DMS 273 (cell line): ENCODE measurements at regions not wholly inside any gene's neighbourhood (a gene's known extent, or its start where the extent isn't known, plus 50 kb on each side); places are given as distances from the start of the nearest gene placed in this dataset.
A peak's percentile ranks its signal among the peaks of the same experiment; 100 is the strongest.

Source experiments
- DNase-seq: peaks from one replicate; lab custom pipeline; 2025; ENCODE audit not compliant: unreplicated experiment; lab: John Stamatoyannopoulos, UW

DNA sequence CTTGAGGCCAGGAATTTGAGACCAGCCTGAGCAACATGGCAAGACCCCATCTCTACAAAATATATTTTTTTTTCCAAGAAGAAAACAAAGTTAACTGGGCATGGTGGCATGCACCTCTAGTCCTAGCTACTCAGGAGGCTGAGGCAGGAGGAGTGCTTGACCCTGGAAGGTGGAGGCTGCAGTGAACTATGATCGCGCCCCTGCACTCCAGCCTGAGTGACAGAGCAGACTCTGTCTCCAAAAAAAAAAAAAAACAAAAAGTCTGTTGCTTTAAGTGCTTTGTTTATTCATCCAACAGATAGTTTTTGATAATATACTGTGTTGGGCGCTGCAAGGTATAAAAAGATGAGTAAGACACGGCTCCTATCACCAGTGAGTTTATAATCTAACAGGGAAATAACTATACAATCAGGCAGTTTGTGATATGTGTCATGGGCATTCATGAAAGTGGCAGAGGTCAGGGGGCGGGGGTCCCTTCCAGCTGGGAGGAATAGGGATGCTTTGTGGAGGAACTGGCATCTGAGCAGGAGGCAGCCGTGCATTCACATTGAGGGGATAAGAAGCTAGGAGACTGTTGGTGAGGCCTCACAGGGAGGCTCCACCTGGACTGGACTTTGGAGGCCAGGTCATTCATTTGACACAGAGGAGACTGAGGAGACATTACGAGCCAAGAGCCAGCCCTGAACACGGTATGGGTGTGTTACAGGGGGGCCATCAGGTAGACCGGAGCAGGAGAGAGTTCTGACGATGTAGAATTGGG, 67.3 kb upstream of the ERRFI1 start:
- no peak for DNase-seq

DNA sequence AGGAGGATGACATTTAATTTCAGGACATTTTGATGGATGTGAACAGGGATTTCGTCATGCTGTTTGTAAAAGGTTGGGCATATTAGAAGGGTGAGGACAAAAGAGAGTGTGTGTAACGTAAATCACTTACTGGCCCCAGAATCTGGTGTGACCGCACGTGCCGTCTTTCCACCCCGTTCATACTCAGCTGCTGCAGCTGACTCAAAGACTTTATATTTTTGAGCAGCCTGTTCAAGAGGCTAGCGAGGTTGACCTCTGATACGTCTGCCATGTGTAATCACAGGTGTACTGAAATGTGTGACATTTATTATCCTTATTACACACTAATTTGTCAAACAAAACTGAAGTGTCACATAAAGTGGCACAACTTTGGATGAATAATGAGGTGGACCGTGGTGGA, 66.5 kb upstream of the ERRFI1 start:
- DNase-seq, result no peak

DNA sequence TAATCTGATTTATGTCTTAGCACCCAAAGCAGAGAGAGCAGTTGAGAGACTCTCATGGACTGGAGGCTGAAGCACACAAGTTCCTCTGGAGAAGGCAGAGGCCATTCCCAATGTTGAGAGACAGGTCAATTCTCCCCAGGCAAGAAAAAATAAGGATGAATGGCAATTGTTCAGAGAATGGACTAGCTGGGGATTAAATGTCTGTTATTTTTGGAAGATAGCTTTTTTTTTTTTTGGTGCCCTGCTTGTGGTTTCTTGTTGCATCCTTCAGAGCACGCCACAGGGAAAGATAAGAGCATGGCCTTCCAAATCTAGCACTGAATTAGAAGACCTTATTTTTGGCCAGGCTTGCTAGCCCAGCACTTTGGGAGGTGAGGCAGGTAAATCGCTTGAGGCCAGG, 65.6 kb upstream of the ERRFI1 start:
- no peak for DNase-seq

DNA sequence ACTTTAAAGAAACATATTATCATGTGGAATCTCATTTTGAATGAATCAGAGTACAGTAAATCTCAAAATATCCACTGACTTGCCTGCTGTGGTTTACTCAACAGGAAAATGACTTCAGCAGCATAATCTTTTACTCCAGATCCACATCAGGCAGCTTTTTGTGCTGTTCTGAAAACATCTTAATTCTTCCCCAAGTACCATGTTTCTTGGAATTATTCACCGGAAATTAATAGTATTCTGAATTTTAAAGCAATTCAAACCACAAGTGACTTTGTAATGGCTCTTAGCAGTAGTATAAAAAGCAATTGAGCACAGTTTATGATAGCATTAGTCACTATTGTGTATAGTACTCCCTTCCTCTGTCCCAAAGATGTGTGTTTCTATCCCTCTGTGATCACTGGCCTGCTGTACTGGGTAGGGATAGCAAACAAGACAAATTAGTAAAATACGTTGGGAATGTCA, 64.2 kb upstream of the ERRFI1 start:
- no peak for DNase-seq

DNA sequence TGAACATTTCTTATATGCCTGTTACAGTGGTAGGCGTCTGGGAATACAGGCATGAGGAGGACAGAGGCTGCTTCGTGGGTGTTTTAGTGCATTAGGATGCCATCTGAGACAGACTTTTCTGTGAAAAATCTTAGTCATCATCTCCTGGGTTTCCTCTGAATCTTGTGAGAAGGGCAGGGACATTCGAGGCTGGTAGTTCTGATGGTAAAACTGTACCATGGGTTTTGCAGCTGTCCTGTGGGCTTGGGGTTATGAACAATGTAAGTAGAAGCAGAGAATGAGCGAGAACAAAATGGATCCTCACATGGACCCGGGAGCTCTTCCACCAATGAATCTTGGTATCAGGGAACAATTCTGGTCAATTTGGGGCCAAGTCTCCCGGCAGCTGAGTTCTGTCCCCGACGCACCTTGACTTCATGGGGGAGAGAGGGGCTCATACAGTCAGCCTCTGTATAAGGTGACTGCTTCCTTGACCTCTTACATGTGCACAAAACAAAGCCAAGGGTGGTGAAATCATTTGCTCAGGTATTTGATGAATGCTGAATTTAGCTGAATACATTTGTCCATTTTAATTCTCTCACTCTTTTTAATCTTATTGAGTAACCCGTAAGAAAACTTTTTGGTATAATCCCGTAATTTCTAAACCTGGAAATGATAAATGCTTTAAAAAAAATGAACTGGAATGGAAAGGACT, 63.6 kb upstream of the ERRFI1 start:
- DNase-seq, result no peak

DNA sequence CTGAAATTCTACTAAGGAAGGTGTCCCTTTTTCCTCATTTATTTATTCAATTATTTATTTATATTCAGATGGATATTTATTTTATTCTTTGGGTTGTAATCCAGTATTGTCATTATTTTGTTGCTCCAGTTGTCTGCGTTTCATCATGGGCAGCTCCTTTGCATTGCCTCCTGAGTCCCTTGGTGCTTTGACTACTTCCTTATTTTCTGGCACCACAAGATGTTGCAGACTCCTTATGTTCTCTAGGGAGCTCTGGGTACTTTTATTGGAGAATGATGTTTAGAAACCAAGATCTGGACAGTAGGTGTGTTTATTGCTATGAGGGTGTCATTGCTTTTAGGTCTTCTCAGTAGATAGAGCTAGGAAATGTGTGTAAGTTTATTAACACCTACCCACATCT, 59.9 kb upstream of the ERRFI1 start:
- no peak for DNase-seq

DNA sequence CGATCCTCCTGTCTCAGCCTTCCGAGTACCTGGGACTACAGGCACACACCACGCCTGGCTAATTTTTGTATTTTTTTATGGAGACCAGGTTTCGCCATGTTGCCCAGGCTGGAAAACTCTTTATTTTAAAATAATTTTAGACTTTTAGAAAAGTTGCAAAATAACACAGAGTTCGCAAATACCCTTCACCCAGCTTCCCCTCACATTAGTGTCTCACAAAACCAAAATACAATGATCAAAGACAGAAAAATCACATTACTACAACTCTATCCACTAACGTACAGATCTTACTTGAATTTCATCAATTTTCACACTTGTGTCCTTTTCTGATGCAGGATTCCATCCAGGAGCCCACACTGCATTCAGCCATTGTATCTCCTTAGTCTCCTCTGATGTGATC, 58.8 kb upstream of the ERRFI1 start:
- no peak for DNase-seq

DNA sequence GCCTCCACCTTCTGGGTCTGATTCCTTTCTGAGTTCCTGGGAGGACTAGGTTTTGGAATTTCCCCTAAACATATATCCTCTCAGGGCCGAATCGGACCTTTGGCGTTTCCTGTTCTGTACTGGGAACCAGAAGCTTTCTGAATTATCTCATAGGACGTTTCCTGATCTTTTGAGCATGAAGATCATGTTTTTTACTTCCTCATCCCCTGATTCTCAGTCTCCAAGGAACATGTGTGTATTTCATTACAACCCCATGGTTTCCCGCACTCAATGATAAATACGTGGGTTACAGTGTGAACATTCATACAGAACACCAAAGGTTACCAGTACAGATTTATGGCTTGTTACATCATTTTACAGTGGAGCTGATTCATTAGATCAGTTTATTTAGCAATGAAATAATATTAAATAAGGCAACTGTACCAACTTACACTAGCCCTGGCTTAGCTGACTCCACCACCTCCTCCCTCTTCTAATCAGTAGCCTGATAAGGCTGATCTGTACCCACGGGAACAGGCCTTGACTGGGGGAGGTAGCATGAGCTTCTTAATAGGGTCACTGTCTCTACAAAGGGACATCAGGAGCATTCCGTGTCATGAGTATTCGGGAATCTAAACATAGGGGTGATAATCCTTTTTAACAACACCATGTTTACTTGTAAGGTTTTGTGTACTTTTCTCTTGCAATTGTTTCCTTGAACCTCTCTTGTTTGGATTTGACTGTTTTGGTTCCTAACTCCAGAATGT, 57.8 kb upstream of the ERRFI1 start:
- no peak for DNase-seq

DNA sequence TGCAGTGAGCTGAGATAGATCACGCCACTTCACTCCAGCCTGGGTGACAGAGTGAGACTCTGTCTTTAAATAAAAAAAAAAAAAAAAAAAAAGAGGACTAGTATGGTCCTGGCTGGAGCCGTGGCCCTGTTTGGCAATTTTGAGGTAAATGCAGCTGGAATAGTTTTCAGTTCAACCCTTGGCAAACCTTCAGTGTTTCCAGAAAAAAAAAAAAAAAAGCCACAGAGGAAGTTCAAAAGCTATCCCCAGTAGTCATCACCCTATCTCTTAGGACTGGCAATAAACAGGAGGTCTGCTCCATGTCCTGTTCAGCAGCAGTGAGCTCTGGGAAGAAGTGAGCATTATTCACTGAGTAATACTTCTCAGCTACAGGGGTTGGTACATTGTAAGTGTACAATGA, 56.8 kb upstream of the ERRFI1 start:
- no peak for DNase-seq

DNA sequence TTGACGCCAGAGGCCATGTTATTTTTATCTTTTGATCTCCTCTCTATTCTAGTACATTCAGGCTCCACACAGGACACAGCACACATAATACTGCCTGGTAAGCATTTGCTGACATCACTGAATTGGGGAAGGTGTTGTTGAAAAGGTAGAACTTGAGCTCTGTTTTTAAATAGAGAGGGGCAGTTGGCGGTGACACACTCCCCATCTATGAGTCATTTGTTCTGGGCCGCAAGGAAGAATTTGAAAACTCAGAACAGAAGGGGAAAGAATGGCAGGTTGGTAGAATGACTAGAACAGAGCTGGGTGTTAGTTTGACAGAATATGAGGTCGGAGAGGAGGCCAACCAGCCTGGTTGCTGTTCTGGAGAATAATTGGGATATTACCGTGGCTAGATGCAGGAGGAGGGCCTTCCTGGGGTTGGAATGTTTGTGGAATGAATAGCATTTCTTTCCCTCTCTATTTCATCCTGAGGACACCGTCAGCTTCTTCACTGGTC, 52.1 kb upstream of the ERRFI1 start:
- DNase-seq, result no peak

DNA sequence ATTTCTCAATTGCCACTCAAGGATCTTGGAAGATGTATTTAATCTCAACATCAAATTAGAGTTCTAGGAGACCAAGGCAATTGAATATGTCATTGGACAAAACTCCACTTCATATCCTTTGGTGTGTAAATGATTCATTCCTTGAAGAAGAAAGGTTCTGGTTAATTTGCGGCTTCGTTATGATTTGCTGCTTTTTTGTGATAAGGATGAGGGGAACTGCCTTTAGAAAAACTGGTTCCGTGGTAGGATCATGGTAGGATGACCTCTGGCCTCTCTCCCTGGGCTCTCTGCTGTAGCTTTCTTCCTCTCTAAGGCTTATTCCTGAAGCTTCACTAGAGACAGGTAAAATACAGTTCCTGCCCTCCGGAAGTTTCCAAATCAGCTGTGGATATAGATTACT, 51.5 kb upstream of the ERRFI1 start:
- DNase-seq, result no peak

DNA sequence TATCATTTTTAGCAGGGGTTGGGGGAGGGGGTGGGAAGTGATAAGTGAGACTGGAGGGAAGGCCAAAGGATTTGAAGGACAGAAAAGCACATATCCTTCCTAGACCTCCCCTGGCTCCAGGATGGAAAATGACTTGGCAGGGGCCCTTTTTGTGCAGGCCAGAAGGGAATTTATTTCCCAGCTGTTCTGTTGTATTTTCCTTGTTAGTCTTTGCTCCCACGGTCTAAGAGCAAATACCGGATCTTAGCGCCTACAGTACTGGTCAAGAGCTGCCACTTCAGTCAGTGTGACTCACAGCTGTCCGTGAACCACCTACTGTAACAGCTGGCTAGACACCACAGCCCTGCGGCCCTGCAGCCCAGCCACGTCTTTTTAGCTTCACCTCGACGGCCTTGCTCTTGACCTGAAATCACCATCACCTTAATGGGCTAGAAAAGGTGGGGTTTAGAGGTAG, 51.0 kb upstream of the ERRFI1 start:
- DNase-seq, result peak; percentile 15

DNA sequence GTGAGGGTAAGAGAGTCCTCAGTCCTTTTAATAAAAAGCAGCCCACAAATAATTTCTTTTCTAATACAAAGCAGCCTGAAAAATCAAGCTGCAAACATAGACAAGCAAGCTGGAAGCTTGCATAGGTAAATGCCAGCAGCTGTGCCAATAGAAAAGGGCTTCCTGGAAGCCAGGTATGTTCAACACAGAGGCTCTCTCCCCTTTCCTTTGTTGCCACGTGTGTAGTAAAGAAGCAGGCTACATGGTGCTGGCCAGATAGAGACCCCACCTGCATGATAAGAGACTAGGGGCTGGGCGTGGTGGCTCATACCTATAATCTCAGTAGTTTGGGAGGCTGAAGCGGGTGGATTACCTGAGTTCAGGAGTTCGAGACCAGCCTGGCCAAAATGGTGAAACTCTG, 50.1 kb upstream of the ERRFI1 start:
- DNase-seq, result no peak
